A673 (cell line): ENCODE measurements at regions not wholly inside any gene's neighbourhood (a gene's known extent, or its start where the extent isn't known, plus 50 kb on each side); places are given as distances from the start of the nearest gene placed in this dataset.

ENCODE experiments used
- EZH2 ChIP-seq: fragments of 200-600 bp; sonication (generic); IDR thresholded peaks from 2 replicates; pipeline ENCODE4 v1.6.1; 2017; ENCODE audit warnings: borderline replicate concordance, low read depth, mild to moderate bottlenecking, mixed read lengths, antibody characterized with exemption, low read length; ENCODE audit not compliant: poor library complexity, severe bottlenecking
- TF ChIP-seq, protein P1 (sequence below): fragments of 300-800, 200-600 bp; sonication (generic); conservative IDR thresholded peaks from 2 replicates; pipeline ENCODE4 v1.5.1; 2017; ENCODE audit warnings: low read depth, mild to moderate bottlenecking, antibody characterized with exemption, low read length, moderate library complexity, mixed read lengths

DNA sequence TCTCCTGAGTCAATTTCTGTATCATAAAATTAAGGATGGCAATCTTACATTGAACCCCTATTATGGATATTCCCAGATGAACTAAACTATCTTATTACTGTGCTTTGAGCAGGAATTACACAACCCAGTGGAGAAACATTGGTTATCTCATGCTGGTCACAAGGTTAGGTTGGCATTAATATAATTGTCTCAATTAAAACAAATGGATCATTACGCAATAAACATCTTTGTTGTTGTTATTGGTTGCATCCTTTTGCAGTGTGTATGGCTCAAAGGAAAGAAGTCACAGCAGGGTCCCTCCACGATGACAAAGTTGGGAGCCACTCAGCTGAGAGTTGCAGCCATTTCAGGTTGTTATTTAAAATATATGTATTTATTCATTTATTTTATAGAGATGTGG is 297.0 kb upstream of the KLF4 start:
- TF ChIP-seq, protein P1, sequence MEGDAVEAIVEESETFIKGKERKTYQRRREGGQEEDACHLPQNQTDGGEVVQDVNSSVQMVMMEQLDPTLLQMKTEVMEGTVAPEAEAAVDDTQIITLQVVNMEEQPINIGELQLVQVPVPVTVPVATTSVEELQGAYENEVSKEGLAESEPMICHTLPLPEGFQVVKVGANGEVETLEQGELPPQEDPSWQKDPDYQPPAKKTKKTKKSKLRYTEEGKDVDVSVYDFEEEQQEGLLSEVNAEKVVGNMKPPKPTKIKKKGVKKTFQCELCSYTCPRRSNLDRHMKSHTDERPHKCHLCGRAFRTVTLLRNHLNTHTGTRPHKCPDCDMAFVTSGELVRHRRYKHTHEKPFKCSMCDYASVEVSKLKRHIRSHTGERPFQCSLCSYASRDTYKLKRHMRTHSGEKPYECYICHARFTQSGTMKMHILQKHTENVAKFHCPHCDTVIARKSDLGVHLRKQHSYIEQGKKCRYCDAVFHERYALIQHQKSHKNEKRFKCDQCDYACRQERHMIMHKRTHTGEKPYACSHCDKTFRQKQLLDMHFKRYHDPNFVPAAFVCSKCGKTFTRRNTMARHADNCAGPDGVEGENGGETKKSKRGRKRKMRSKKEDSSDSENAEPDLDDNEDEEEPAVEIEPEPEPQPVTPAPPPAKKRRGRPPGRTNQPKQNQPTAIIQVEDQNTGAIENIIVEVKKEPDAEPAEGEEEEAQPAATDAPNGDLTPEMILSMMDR: no peak
- TF ChIP-seq EZH2: no peak
